WTC11 (cell line): ENCODE measurements at regions not wholly inside any gene's neighbourhood (a gene's known extent, or its start where the extent isn't known, plus 50 kb on each side); places are given as distances from the start of the nearest gene placed in this dataset.

Source experiments
- ATAC-seq: fragments of 200-7000 bp; cut with Tn5 transposase; 2 replicates; pipeline ENCODE4 v1.10.0; 2021; ENCODE audit warnings: mild to moderate bottlenecking, moderate library complexity
- CTCF ChIA-PET: fragments of 300-600 bp; sonication (Branson Sonifier 250); formaldehyde crosslinking; loops from one replicate; lab custom pipeline; 2021; ENCODE audit warnings: antibody characterized with exemption; lab: Charles Lee
- POLR2A ChIA-PET: fragments of 350-600 bp; sonication (Branson Sonifier 250); formaldehyde crosslinking; loops from one replicate; lab custom pipeline; 2021; ENCODE audit warnings: antibody characterized with exemption; lab: Charles Lee
- DNase-seq: peaks from one replicate; pipeline ENCODE4 v3.0.0; 2021; ENCODE audit warnings: low spot score
- H3K27ac Mint-ChIP-seq: 2 replicates; pipeline ENCODE4 v1.8.0; 2021; ENCODE audit warnings: mixed read lengths
- H3K27me3 Mint-ChIP-seq: 2 replicates; pipeline ENCODE4 v1.8.0; 2021; ENCODE audit warnings: low read depth, mild to moderate bottlenecking, moderate library complexity, mixed read lengths
- H3K36me3 Mint-ChIP-seq: 2 replicates; pipeline ENCODE4 v1.8.0; 2021; ENCODE audit warnings: mixed read lengths
- H3K4me1 Mint-ChIP-seq: 2 replicates; pipeline ENCODE4 v1.8.0; 2022; ENCODE audit warnings: mixed read lengths
- H3K4me3 Mint-ChIP-seq: 2 replicates; pipeline ENCODE4 v1.8.0; 2021; ENCODE audit warnings: mild to moderate bottlenecking, moderate library complexity, mixed read lengths
- H3K9me3 Mint-ChIP-seq: 2 replicates; pipeline ENCODE4 v1.8.0; 2021; ENCODE audit warnings: mixed read lengths
- AR ChIP-seq: fragments of 250-450 bp; sonication (Bioruptor Pico); IDR thresholded peaks from 2 replicates; pipeline ENCODE4 v1.9.0; 2021; ENCODE audit warnings: mild to moderate bottlenecking
- ATF1 ChIP-seq: sonication (generic); formaldehyde crosslinking; IDR thresholded peaks from 2 replicates; pipeline ENCODE4 v1.8.1; 2023; ENCODE audit warnings: mild to moderate bottlenecking, moderate library complexity, missing genetic modification reagents
- ATF6 ChIP-seq: sonication (generic); formaldehyde crosslinking; IDR thresholded peaks from 2 replicates; pipeline ENCODE4 v1.8.1; 2023; ENCODE audit warnings: mild to moderate bottlenecking, missing genetic modification reagents
- CREB1 ChIP-seq: sonication (generic); formaldehyde crosslinking; IDR thresholded peaks from 2 replicates; pipeline ENCODE4 v1.8.0; 2023; ENCODE audit warnings: mild to moderate bottlenecking, missing genetic modification reagents
- ESRRA ChIP-seq: sonication (generic); formaldehyde crosslinking; IDR thresholded peaks from 2 replicates; pipeline ENCODE4 v1.8.1; 2022; ENCODE audit warnings: mild to moderate bottlenecking, missing genetic modification reagents, borderline replicate concordance
- GABPB1 ChIP-seq: sonication (generic); formaldehyde crosslinking; IDR thresholded peaks from 2 replicates; pipeline ENCODE4 v1.8.1; 2023; ENCODE audit warnings: mild to moderate bottlenecking, missing genetic modification reagents
- JAZF1 ChIP-seq: fragments of 250-450 bp; sonication (Bioruptor Pico); IDR thresholded peaks from 2 replicates; pipeline ENCODE4 v1.9.0; 2021; ENCODE audit warnings: moderate library complexity, mild to moderate bottlenecking, inconsistent platforms
- MLX ChIP-seq: sonication (generic); formaldehyde crosslinking; IDR thresholded peaks from 2 replicates; pipeline ENCODE4 v1.8.1; 2023; ENCODE audit warnings: mild to moderate bottlenecking, missing genetic modification reagents, moderate library complexity
- NFYB ChIP-seq: sonication (generic); formaldehyde crosslinking; conservative IDR thresholded peaks from 2 replicates; pipeline ENCODE4 v1.8.0; 2022; ENCODE audit warnings: low read depth, missing genetic modification reagents
- NR1H2 ChIP-seq: sonication (generic); formaldehyde crosslinking; IDR thresholded peaks from 2 replicates; pipeline ENCODE4 v1.9.0; 2021; ENCODE audit warnings: mild to moderate bottlenecking, moderate library complexity, missing genetic modification reagents
- PREB ChIP-seq: sonication (generic); formaldehyde crosslinking; IDR thresholded peaks from 2 replicates; pipeline ENCODE4 v1.8.1; 2022; ENCODE audit warnings: mild to moderate bottlenecking, missing genetic modification reagents, moderate library complexity, borderline replicate concordance
- SP1 ChIP-seq: sonication (generic); formaldehyde crosslinking; conservative IDR thresholded peaks from 2 replicates; pipeline ENCODE4 v1.8.1; 2022; ENCODE audit warnings: missing genetic modification reagents
- STAT6 ChIP-seq: sonication (generic); formaldehyde crosslinking; conservative IDR thresholded peaks from 2 replicates; pipeline ENCODE4 v1.8.1; 2023; ENCODE audit warnings: mild to moderate bottlenecking, low read depth, missing genetic modification reagents, moderate library complexity
- USF2 ChIP-seq: sonication (generic); formaldehyde crosslinking; IDR thresholded peaks from 2 replicates; pipeline ENCODE4 v1.8.1; 2023; ENCODE audit warnings: mild to moderate bottlenecking, missing genetic modification reagents, moderate library complexity
- ZNF121 ChIP-seq: sonication (generic); formaldehyde crosslinking; IDR thresholded peaks from 2 replicates; pipeline ENCODE4 v1.8.0; 2023; ENCODE audit warnings: missing genetic modification reagents
- ZNF232 ChIP-seq: sonication (generic); formaldehyde crosslinking; IDR thresholded peaks from 2 replicates; pipeline ENCODE4 v1.8.0; 2022; ENCODE audit warnings: mild to moderate bottlenecking, missing genetic modification reagents
- ZNF416 ChIP-seq: fragments of 250-450 bp; sonication (Bioruptor Pico); IDR thresholded peaks from 2 replicates; pipeline ENCODE4 v1.9.0; 2021; ENCODE audit warnings: mild to moderate bottlenecking, inconsistent platforms
- ZNF425 ChIP-seq: fragments of 250-450 bp; sonication (Bioruptor Pico); conservative IDR thresholded peaks from 2 replicates; pipeline ENCODE4 v1.9.0; 2021; ENCODE audit warnings: mild to moderate bottlenecking
- ZNF512 ChIP-seq: sonication (generic); formaldehyde crosslinking; IDR thresholded peaks from 2 replicates; pipeline ENCODE4 v1.8.1; 2022; ENCODE audit warnings: missing genetic modification reagents, borderline replicate concordance
- ZSCAN18 ChIP-seq: fragments of 250-450 bp; sonication (Bioruptor Pico); IDR thresholded peaks from 2 replicates; pipeline ENCODE4 v2.1.2; 2022; ENCODE audit warnings: mild to moderate bottlenecking, moderate library complexity

- TF ChIP-seq STAT6 (CRISPR knock-in tag) = no peak
- TF ChIP-seq ATF1 (CRISPR knock-in tag) = no peak
- no peak for TF ChIP-seq ZNF416 (CRISPR knock-in tag)
These were observed 214.5 kb upstream of the CDH9 start (continued) for GRCh38 chr5:27252911-27253310.

GRCh38 chr5:27242258-27242626, 203.9 kb upstream of the CDH9 start:
- CTCF ChIA-PET = no interaction called here
- Mint-ChIP-seq H3K9me3 (0 out of 2 replicates have a peak, but pooled peaks cover 6% of the 10 kb centered on the region), H3K27me3 (no peaks in the 10 kb centered on the region), H3K4me1 (no peaks in the 10 kb centered on the region), H3K36me3 (no peaks in the 10 kb centered on the region), H3K27ac (no peak overlapping the region), H3K4me3 (no peak overlapping the region)
- no peak for ATAC-seq
- no peak for DNase-seq
- POLR2A ChIA-PET = no interaction called here
- TF ChIP-seq MLX (CRISPR knock-in tag) (no peak), ATF6 (CRISPR knock-in tag) (no peak), GABPB1 (CRISPR knock-in tag) (no peak), SP1 (CRISPR knock-in tag) (no peak), ZSCAN18 (CRISPR knock-in tag) (no peak), ZNF425 (CRISPR knock-in tag) (no peak), ZNF121 (CRISPR knock-in tag) (no peak), NFYB (CRISPR knock-in tag) (no peak), PREB (no peak), AR (no peak), ESRRA (CRISPR knock-in tag) (no peak), USF2 (no peak), NR1H2 (CRISPR knock-in tag) (no peak), CREB1 (no peak), ZNF416 (CRISPR knock-in tag) (no peak), ZNF512 (CRISPR knock-in tag) (no peak), JAZF1 (no peak), ZNF232 (CRISPR knock-in tag) (no peak)
